ENCODE measurements at regions not wholly inside any gene's neighbourhood (a gene's known extent, or its start where the extent isn't known, plus 50 kb on each side); places are given as distances from the start of the nearest gene placed in this dataset.

DNA sequence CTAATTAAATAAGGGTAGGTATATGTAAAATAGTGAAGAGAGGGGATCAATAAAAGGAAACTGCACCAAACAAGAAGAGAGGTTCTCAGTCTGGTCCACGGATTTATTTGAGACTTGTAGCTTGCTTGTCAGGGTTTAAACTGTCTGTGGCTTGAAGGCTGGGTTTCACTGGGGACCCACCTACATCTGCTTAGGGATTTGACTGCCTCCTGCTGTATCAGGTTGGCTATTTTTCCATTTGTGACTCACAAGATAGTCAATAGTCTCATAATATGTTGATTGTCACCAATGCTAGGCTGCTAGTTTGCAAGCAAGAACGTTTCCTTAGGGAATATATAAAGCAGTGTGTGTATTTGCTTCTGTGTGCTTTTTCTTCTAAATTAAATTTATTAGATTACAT, 1950.7 kb upstream of the IGFBP7 start:
- DNase-seq (ENCODE audit: low read depth): no peak
- TF ChIP-seq, protein P1, sequence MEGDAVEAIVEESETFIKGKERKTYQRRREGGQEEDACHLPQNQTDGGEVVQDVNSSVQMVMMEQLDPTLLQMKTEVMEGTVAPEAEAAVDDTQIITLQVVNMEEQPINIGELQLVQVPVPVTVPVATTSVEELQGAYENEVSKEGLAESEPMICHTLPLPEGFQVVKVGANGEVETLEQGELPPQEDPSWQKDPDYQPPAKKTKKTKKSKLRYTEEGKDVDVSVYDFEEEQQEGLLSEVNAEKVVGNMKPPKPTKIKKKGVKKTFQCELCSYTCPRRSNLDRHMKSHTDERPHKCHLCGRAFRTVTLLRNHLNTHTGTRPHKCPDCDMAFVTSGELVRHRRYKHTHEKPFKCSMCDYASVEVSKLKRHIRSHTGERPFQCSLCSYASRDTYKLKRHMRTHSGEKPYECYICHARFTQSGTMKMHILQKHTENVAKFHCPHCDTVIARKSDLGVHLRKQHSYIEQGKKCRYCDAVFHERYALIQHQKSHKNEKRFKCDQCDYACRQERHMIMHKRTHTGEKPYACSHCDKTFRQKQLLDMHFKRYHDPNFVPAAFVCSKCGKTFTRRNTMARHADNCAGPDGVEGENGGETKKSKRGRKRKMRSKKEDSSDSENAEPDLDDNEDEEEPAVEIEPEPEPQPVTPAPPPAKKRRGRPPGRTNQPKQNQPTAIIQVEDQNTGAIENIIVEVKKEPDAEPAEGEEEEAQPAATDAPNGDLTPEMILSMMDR (IDR thresholded peaks at IDR 0.05; ENCODE audit: insufficient read depth, low read depth, low read length): no peak
- H3K4me3 ChIP-seq (ENCODE audit: low read depth, low read length): no peak overlapping the region

DNA sequence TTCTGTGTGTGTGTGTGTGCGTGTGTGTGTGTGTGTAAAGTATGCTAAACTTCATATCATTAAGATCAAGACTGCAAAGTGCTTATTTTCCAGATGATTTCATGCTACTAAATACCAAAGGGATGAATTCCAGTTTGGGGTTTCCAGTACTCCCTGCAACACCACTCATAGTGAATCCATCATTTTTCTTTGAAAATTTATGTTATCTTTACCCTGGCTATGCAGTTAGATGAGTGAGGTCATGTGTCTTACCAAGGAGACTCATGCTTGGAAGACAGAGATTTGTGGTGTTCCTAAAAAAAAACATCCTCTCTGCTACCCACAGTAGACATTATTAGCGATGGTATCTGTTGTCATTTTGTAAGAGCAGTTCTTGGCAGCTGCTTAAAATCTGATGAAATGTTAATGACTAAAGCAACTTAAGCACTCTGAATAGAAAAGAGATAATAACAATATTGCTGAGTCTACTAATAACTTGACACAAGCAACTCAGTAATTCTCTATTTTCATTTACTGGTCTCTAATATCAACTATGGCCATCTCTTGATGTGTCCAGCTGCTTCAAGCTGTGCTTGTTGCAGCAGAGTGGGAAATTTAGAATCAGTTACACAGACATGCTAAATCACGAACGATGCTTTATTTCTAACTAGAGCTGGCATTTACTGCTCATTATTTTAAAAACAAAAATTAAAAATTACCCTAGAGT, 1953.0 kb upstream of the IGFBP7 start:
- no peak for DNase-seq (ENCODE audit: low read depth)
- H3K4me3 ChIP-seq (ENCODE audit: low read depth, low read length): no peak overlapping the region
- TF ChIP-seq, protein P1 (IDR thresholded peaks at IDR 0.05; ENCODE audit: insufficient read depth, low read depth, low read length): no peak

DNA sequence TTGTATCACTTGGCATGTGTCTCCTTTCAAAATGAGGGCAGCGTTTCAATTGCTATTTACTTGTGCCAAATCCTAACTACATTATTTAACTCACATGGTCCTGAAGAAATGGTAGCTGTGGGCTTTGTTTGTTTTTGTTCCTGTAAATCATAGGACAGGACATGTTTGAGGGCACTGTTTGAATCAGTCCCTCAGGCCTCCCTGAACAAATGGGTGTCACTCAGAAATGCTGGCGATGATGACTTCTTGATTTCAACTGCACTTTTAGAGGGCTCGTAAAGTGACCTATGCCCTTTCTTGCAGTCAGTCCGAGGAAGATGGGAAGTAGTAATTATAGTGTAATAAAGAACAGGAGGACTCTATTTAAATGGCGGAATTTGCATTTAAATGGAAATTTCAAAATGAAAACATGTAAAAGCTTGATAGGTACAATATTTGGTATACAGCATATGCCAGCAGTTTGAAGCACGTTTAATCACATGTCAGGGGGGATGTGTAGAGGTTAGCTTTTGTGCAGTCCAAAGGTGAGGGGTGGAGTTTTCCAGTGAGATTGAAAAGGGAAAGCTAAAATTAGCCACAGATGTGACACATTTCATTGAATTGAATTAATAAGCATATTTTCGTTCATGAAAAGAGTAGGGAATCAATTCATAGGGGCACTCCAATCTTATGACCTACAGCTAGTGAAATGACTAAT, 1958.7 kb upstream of the IGFBP7 start:
- no peak overlapping the region for H3K4me3 ChIP-seq (ENCODE audit: low read depth, low read length)
- TF ChIP-seq, protein P1 (IDR thresholded peaks at IDR 0.05; ENCODE audit: insufficient read depth, low read depth, low read length): no peak

DNA sequence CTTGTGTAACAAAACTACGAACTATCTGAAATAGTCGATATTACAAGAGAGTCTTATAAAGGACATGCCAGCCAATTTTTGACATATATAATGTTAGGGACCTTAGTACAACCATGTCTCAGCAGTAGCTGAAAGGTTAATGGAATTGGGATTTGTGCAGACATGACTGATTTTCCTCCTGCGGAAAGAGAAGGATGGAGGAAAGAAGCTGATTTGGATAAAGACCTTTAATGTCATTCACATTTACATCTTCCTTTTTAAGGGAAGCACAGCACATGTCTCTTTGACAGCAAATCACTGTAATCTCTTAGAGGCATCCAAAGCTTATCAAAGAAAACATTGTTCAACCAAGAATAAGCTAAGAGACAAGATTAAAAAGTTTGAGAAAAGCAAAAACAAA, 1976.2 kb upstream of the IGFBP7 start:
- TF ChIP-seq, protein P1 (IDR thresholded peaks at IDR 0.05; ENCODE audit: insufficient read depth, low read depth, low read length): no peak
- no peak for DNase-seq (ENCODE audit: low read depth)
- H3K4me3 ChIP-seq (ENCODE audit: low read depth, low read length): no peak overlapping the region

More for the DNA sequence above, 1958.7 kb upstream of the IGFBP7 start:
- DNase-seq (ENCODE audit: low read depth): no peak

DNA sequence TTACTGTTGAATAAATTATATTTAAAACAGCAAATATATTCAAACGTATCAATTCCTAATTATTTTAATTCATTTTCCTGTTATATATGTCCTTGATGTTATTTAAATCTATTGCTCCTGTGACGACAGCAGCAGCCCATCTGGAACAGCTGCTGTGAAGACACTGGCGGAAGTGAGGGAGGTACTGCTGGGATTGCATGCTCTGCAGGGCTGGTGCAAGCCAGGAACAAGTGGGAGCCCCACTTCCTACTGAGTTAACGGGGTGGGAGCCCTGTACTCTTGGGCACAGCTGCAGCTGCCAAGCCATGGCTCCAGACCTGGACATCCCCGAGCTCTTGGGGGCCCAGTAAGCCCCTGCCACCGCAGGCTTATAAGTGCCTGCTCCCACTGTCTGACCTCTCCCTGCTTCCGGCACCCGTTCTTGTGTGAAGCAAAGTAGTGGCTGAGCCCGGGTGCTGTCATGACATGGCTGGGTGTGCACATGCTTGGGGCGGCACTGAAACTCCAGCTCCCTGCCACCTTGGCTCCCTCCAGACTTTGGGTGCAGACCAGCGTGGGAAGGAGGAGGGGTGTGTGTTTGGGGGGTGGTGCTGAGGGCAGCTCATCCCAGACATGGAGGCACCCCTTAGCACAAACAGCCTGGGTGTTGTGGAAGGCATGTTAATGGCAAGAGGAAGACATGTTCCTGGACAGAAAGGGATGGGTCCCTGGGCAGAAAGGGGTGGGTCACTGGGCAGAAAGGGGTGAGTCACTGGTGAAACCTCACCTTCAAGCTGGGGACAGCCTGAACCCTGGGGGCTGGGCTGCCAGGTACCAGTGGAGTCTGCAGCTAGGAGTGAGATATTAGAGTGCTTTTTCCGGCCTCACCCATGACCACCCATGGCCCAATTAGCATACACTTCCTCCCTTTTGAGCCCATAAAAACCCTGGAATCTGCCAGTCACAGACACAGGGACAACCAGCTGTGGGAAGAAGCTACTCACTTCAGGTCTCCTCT, 1981.3 kb upstream of the IGFBP7 start:
- TF ChIP-seq, protein P1 (IDR thresholded peaks at IDR 0.05; ENCODE audit: insufficient read depth, low read depth, low read length): no peak
- H3K4me3 ChIP-seq (ENCODE audit: low read depth, low read length): no peak overlapping the region
- no peak for DNase-seq (ENCODE audit: low read depth)

DNA sequence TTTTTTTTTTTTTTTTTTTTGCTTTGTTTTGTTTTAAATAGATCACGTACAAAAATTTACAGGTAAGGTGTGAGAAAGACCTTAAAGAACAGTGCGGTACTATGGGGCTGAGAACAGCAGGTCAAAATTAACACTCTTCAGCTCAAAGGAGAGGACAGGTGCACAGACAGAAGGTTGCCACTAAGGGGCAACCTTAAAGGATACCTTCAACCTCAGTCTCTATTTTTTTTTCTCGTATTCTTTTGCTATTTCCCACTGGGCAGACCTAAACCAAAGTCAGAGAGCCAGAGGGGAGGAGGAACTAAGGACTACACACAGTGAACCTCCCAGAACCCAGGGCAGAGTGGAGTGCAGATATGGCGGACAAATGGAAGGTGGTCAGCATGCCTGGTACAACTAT, 1984.3 kb upstream of the IGFBP7 start:
- TF ChIP-seq, protein P1 (IDR thresholded peaks at IDR 0.05; ENCODE audit: insufficient read depth, low read depth, low read length): no peak
- DNase-seq (ENCODE audit: low read depth): no peak
- H3K4me3 ChIP-seq (ENCODE audit: low read depth, low read length): no peak overlapping the region

Data from fibroblast of villous mesenchyme (primary cell).